ENCODE measurements at regions not wholly inside any gene's neighbourhood (a gene's known extent, or its start where the extent isn't known, plus 50 kb on each side); places are given as distances from the start of the nearest gene placed in this dataset.

DNA sequence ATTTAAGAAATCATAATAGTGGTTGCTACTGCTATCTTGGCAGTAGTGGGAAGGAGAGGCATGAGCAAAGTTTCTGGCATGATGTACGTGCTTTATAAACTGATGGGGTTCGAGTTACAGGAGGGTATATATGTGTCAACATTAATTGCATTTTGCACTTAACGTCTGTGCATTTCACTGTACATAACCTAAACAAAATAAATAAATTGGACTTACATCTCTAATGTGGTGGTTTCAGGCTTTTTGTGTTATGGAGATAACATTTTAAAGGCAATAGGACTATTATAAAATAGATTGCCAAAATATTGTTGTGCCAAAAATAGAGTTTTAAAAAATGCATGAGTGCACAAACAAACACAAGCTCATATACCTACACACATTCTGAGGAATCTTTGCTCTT lies 1001.1 kb upstream of the GJE1 start:
- no peak overlapping the region for H2BK120ac ChIP-seq (ENCODE audit: low read depth, low read length)
- no peak overlapping the region for H3K4me2 ChIP-seq (ENCODE audit: low read length)
- no peak overlapping the region for H3K9ac ChIP-seq (ENCODE audit: low read length)
- no peak overlapping the region for H2BK5ac ChIP-seq (ENCODE audit: low read length)
- H3K79me2 ChIP-seq (ENCODE audit: control insufficient read depth, insufficient read depth, low read length), result no peaks in the 10 kb centered on the region
- no peaks in the 10 kb centered on the region for H3K27me3 ChIP-seq (ENCODE audit: insufficient read depth, low read length, poor library complexity)
- H4K5ac ChIP-seq (ENCODE audit: low read length), result no peak overlapping the region
- H3K18ac ChIP-seq (ENCODE audit: low read length), result no peak overlapping the region
- no peak overlapping the region for H4K8ac ChIP-seq (ENCODE audit: low read depth, low read length)
- no peak overlapping the region for H2AK5ac ChIP-seq (ENCODE audit: low read length)
- no CpG with 5 or more reads among the region's 3 CpGs for WGBS (ENCODE audit: extremely low coverage, insufficient coverage, low lambda C conversion rate)
- H3K4me1 ChIP-seq (ENCODE audit: control insufficient read depth, low read depth, low read length), result no peaks in the 10 kb centered on the region
- H3K36me3 ChIP-seq (ENCODE audit: control insufficient read depth, insufficient read depth, low read length), result no peaks in the 10 kb centered on the region
- DNase-seq, result no peak
- no peak overlapping the region for H3K23ac ChIP-seq (ENCODE audit: low read length)
- no peaks in the 10 kb centered on the region for H3K79me1 ChIP-seq (ENCODE audit: low read length)
- H3K27ac ChIP-seq (ENCODE audit: low read depth, low read length), result no peak overlapping the region
- no peak overlapping the region for H2BK15ac ChIP-seq (replicated peaks; ENCODE audit: low read depth)
- no peak overlapping the region for H3K4ac ChIP-seq (ENCODE audit: low read depth, low read length)
- no peak overlapping the region for H3K4me3 ChIP-seq (ENCODE audit: low read length)
- no peak overlapping the region for H3K56ac ChIP-seq (ENCODE audit: low read length)

DNA sequence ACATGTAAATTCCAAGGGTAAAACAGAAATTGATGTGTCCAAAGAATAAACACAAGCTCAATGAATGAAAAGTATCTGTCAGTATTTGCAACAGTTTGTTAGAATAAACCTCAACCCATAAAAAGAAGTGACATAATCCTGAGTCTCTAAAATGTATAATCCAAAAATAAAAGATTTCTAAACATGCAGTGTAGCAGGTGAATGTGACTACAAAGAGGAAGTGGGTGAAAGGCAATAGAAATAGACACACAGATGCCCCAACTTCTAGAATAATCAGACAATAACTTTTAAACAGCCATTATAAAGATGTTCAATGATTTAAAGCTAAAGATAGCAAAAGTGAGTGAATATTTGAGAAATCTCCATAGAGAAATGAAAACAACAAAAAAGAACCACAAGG lies 1009.2 kb upstream of the GJE1 start:
- no peak overlapping the region for H3K18ac ChIP-seq (ENCODE audit: low read length)
- no peak overlapping the region for H3K56ac ChIP-seq (ENCODE audit: low read length)
- H2BK120ac ChIP-seq (ENCODE audit: low read depth, low read length), result no peak overlapping the region

GRCh38 chr6:141123049-141123448 lies 1009.7 kb upstream of the GJE1 start:
- Histone ChIP-seq H2AK5ac (ENCODE audit: low read length) (no peak overlapping the region), H3K79me2 (ENCODE audit: control insufficient read depth, insufficient read depth, low read length) (no peaks in the 10 kb centered on the region), H2BK120ac (ENCODE audit: low read depth, low read length) (no peak overlapping the region), H3K56ac (ENCODE audit: low read length) (no peak overlapping the region), H2BK15ac (replicated peaks; ENCODE audit: low read depth) (no peak overlapping the region), H3K18ac (ENCODE audit: low read length) (no peak overlapping the region), H3K4me1 (ENCODE audit: control insufficient read depth, low read depth, low read length) (no peaks in the 10 kb centered on the region), H3K27me3 (ENCODE audit: insufficient read depth, low read length, poor library complexity) (no peaks in the 10 kb centered on the region), H3K4me2 (ENCODE audit: low read length) (no peak overlapping the region), H3K9ac (ENCODE audit: low read length) (no peak overlapping the region), H4K5ac (ENCODE audit: low read length) (no peak overlapping the region), H2BK5ac (ENCODE audit: low read length) (no peak overlapping the region), H3K4ac (ENCODE audit: low read depth, low read length) (no peak overlapping the region), H3K36me3 (ENCODE audit: control insufficient read depth, insufficient read depth, low read length) (no peaks in the 10 kb centered on the region), H3K79me1 (ENCODE audit: low read length) (no peaks in the 10 kb centered on the region), H3K23ac (ENCODE audit: low read length) (no peak overlapping the region), H4K8ac (ENCODE audit: low read depth, low read length) (no peak overlapping the region), H3K4me3 (ENCODE audit: low read length) (no peak overlapping the region), H3K27ac (ENCODE audit: low read depth, low read length) (no peak overlapping the region)
- DNase-seq, result no peak

More for the DNA sequence above, 1009.2 kb upstream of the GJE1 start:
- Histone ChIP-seq H3K4me3 (ENCODE audit: low read length) (no peak overlapping the region), H3K79me2 (ENCODE audit: control insufficient read depth, insufficient read depth, low read length) (no peaks in the 10 kb centered on the region), H3K4me1 (ENCODE audit: control insufficient read depth, low read depth, low read length) (no peaks in the 10 kb centered on the region), H3K27ac (ENCODE audit: low read depth, low read length) (no peak overlapping the region), H3K23ac (ENCODE audit: low read length) (no peak overlapping the region), H3K4ac (ENCODE audit: low read depth, low read length) (no peak overlapping the region), H2BK5ac (ENCODE audit: low read length) (no peak overlapping the region), H2AK5ac (ENCODE audit: low read length) (no peak overlapping the region), H3K79me1 (ENCODE audit: low read length) (no peaks in the 10 kb centered on the region), H4K5ac (ENCODE audit: low read length) (no peak overlapping the region), H2BK15ac (replicated peaks; ENCODE audit: low read depth) (no peak overlapping the region), H3K9ac (ENCODE audit: low read length) (no peak overlapping the region), H3K36me3 (ENCODE audit: control insufficient read depth, insufficient read depth, low read length) (no peaks in the 10 kb centered on the region), H4K8ac (ENCODE audit: low read depth, low read length) (no peak overlapping the region), H3K27me3 (ENCODE audit: insufficient read depth, low read length, poor library complexity) (no peaks in the 10 kb centered on the region), H3K4me2 (ENCODE audit: low read length) (no peak overlapping the region)
- no peak for DNase-seq

- no peak overlapping the region for H3K23ac ChIP-seq (ENCODE audit: low read length)
- WGBS (ENCODE audit: extremely low coverage, insufficient coverage, low lambda C conversion rate), result no CpG with 5 or more reads among the region's 2 CpGs
- H3K56ac ChIP-seq (ENCODE audit: low read length), result no peak overlapping the region
These were observed 1013.7 kb upstream of the GJE1 start for GRCh38 chr6:141118991-141119390.

GRCh38 chr6:141117874-141118273 lies 1014.9 kb upstream of the GJE1 start:
- H3K4me2 ChIP-seq (ENCODE audit: low read length), result no peak overlapping the region
- no peak overlapping the region for H3K9ac ChIP-seq (ENCODE audit: low read length)
- no peak overlapping the region for H3K4me3 ChIP-seq (ENCODE audit: low read length)
- H3K18ac ChIP-seq (ENCODE audit: low read length), result no peak overlapping the region
- no peak overlapping the region for H3K4ac ChIP-seq (ENCODE audit: low read depth, low read length)
- no peak overlapping the region for H3K56ac ChIP-seq (ENCODE audit: low read length)
- H4K5ac ChIP-seq (ENCODE audit: low read length), result no peak overlapping the region
- H2BK15ac ChIP-seq (replicated peaks; ENCODE audit: low read depth), result no peak overlapping the region
- H3K79me2 ChIP-seq (ENCODE audit: control insufficient read depth, insufficient read depth, low read length), result no peaks in the 10 kb centered on the region
- no peak overlapping the region for H2BK120ac ChIP-seq (ENCODE audit: low read depth, low read length)
- no peaks in the 10 kb centered on the region for H3K27me3 ChIP-seq (ENCODE audit: insufficient read depth, low read length, poor library complexity)
- H3K23ac ChIP-seq (ENCODE audit: low read length), result no peak overlapping the region
- H3K36me3 ChIP-seq (ENCODE audit: control insufficient read depth, insufficient read depth, low read length), result no peaks in the 10 kb centered on the region
- DNase-seq, result no peak
- no peak overlapping the region for H2BK5ac ChIP-seq (ENCODE audit: low read length)
- H4K8ac ChIP-seq (ENCODE audit: low read depth, low read length), result no peak overlapping the region
- no peak overlapping the region for H3K27ac ChIP-seq (ENCODE audit: low read depth, low read length)
- no peaks in the 10 kb centered on the region for H3K4me1 ChIP-seq (ENCODE audit: control insufficient read depth, low read depth, low read length)
- H2AK5ac ChIP-seq (ENCODE audit: low read length), result no peak overlapping the region
- no peaks in the 10 kb centered on the region for H3K79me1 ChIP-seq (ENCODE audit: low read length)

More at GRCh38 chr6:141118991-141119390, 1013.7 kb upstream of the GJE1 start:
- H3K79me2 ChIP-seq (ENCODE audit: control insufficient read depth, insufficient read depth, low read length), result no peaks in the 10 kb centered on the region
- no peak overlapping the region for H2BK120ac ChIP-seq (ENCODE audit: low read depth, low read length)
- no peak overlapping the region for H4K8ac ChIP-seq (ENCODE audit: low read depth, low read length)
- no peak overlapping the region for H2BK5ac ChIP-seq (ENCODE audit: low read length)
- H3K4ac ChIP-seq (ENCODE audit: low read depth, low read length), result no peak overlapping the region
- H3K4me2 ChIP-seq (ENCODE audit: low read length), result no peak overlapping the region
- DNase-seq, result no peak
- no peak overlapping the region for H3K27ac ChIP-seq (ENCODE audit: low read depth, low read length)
- no peak overlapping the region for H3K18ac ChIP-seq (ENCODE audit: low read length)
- H3K79me1 ChIP-seq (ENCODE audit: low read length), result no peaks in the 10 kb centered on the region
- H4K5ac ChIP-seq (ENCODE audit: low read length), result no peak overlapping the region
- no peaks in the 10 kb centered on the region for H3K27me3 ChIP-seq (ENCODE audit: insufficient read depth, low read length, poor library complexity)
- H2BK15ac ChIP-seq (replicated peaks; ENCODE audit: low read depth), result no peak overlapping the region
- H2AK5ac ChIP-seq (ENCODE audit: low read length), result no peak overlapping the region
- H3K4me1 ChIP-seq (ENCODE audit: control insufficient read depth, low read depth, low read length), result no peaks in the 10 kb centered on the region
- H3K9ac ChIP-seq (ENCODE audit: low read length), result no peak overlapping the region
- H3K4me3 ChIP-seq (ENCODE audit: low read length), result no peak overlapping the region
- H3K36me3 ChIP-seq (ENCODE audit: control insufficient read depth, insufficient read depth, low read length), result no peaks in the 10 kb centered on the region

- Histone ChIP-seq H3K79me2 (ENCODE audit: control insufficient read depth, insufficient read depth, low read length) (no peaks in the 10 kb centered on the region), H4K5ac (ENCODE audit: low read length) (no peak overlapping the region), H3K4me2 (ENCODE audit: low read length) (no peak overlapping the region), H3K23ac (ENCODE audit: low read length) (no peak overlapping the region), H3K9ac (ENCODE audit: low read length) (no peak overlapping the region), H3K56ac (ENCODE audit: low read length) (no peak overlapping the region), H4K8ac (ENCODE audit: low read depth, low read length) (no peak overlapping the region), H3K4ac (ENCODE audit: low read depth, low read length) (no peak overlapping the region), H3K27me3 (ENCODE audit: insufficient read depth, low read length, poor library complexity) (no peaks in the 10 kb centered on the region), H3K4me1 (ENCODE audit: control insufficient read depth, low read depth, low read length) (no peaks in the 10 kb centered on the region), H3K27ac (ENCODE audit: low read depth, low read length) (no peak overlapping the region), H3K36me3 (ENCODE audit: control insufficient read depth, insufficient read depth, low read length) (no peaks in the 10 kb centered on the region), H2BK15ac (replicated peaks; ENCODE audit: low read depth) (no peak overlapping the region), H2AK5ac (ENCODE audit: low read length) (no peak overlapping the region), H3K4me3 (ENCODE audit: low read length) (no peak overlapping the region), H2BK5ac (ENCODE audit: low read length) (no peak overlapping the region), H3K79me1 (ENCODE audit: low read length) (no peaks in the 10 kb centered on the region), H3K18ac (ENCODE audit: low read length) (no peak overlapping the region), H2BK120ac (ENCODE audit: low read depth, low read length) (no peak overlapping the region)
- no peak for DNase-seq
- WGBS (ENCODE audit: extremely low coverage, insufficient coverage, low lambda C conversion rate), result no CpG with 5 or more reads among the region's 2 CpGs
These were observed 1022.2 kb upstream of the GJE1 start for GRCh38 chr6:141110481-141110880.

Measured in mesendoderm (in vitro differentiated cells).